Mucosa of descending colon (tissue), 3 donors: ENCODE measurements at regions not wholly inside any gene's neighbourhood (a gene's known extent, or its start where the extent isn't known, plus 50 kb on each side); places are given as distances from the start of the nearest gene placed in this dataset.

Source experiments
- ATAC-seq: fragments of 200-7000 bp; cut with Tn5 transposase; one replicate; pipeline ENCODE4 v1.9.1; 2020; ENCODE audit warnings: mild to moderate bottlenecking, moderate library complexity
- DNase-seq, 3 donors: peaks; one replicate each; pipeline ENCODE4 v3.0.0-alpha.2; 2020
- H3K36me3 ChIP-seq: fragments of 200-600 bp; one replicate; pipeline ENCODE4 v1.8.0; 2021; ENCODE audit warnings: low read depth, mild to moderate bottlenecking
- H3K4me1 ChIP-seq: fragments of 200-600 bp; one replicate; pipeline ENCODE4 v1.8.0; 2021; ENCODE audit warnings: low read depth, mild to moderate bottlenecking
- H3K4me3 ChIP-seq: fragments of 200-600 bp; one replicate; pipeline ENCODE4 v1.8.0; 2021; ENCODE audit warnings: mild to moderate bottlenecking
- H3K9me3 ChIP-seq: fragments of 200-600 bp; one replicate; pipeline ENCODE4 v1.8.0; 2021; ENCODE audit warnings: mild to moderate bottlenecking
- intact Hi-C, 2 donors: fragments of 100-400 bp; cut with DNase I in 1 of 2; cut with micrococcal nuclease in 1 of 2; formaldehyde crosslinking; loops; one replicate each; pipeline versions ENCODE4 v1.11.0 to v1.11.1; 2022; cut with DNase I, micrococcal nuclease
- TF ChIP-seq, protein P1 (sequence below): fragments of 200-600 bp; IDR thresholded peaks from one replicate; pipeline ENCODE4 v1.8.0; 2022; ENCODE audit warnings: antibody characterized with exemption, mild to moderate bottlenecking
- donor health status: DM: no; HTN: no; CAD: no; lungs with moderate emphysema.
- donor health status: DM: no; HTN: no; CAD: no.
- donor health status: DM: no; HTN: yes; CAD: no.

GRCh38 chr10:117699436-117700075 is 157.0 kb downstream of the EMX2 start:
- Histone ChIP-seq H3K4me1 (no peaks in the 10 kb centered on the region), H3K36me3 (no peaks in the 10 kb centered on the region), H3K9me3 (no peaks in the 10 kb centered on the region), H3K4me3 (no peak overlapping the region)
- no peak for DNase-seq
- intact Hi-C loops = no loop called here
- no peak for ATAC-seq
- TF ChIP-seq, protein P1, sequence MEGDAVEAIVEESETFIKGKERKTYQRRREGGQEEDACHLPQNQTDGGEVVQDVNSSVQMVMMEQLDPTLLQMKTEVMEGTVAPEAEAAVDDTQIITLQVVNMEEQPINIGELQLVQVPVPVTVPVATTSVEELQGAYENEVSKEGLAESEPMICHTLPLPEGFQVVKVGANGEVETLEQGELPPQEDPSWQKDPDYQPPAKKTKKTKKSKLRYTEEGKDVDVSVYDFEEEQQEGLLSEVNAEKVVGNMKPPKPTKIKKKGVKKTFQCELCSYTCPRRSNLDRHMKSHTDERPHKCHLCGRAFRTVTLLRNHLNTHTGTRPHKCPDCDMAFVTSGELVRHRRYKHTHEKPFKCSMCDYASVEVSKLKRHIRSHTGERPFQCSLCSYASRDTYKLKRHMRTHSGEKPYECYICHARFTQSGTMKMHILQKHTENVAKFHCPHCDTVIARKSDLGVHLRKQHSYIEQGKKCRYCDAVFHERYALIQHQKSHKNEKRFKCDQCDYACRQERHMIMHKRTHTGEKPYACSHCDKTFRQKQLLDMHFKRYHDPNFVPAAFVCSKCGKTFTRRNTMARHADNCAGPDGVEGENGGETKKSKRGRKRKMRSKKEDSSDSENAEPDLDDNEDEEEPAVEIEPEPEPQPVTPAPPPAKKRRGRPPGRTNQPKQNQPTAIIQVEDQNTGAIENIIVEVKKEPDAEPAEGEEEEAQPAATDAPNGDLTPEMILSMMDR = no peak

GRCh38 chr10:117710181-117710798 is 167.7 kb downstream of the EMX2 start:
- Histone ChIP-seq H3K36me3 (no peaks in the 10 kb centered on the region), H3K4me1 (no peaks in the 10 kb centered on the region), H3K9me3 (no peaks in the 10 kb centered on the region), H3K4me3 (no peak overlapping the region)
- intact Hi-C loops = no loop called here
- TF ChIP-seq, protein P1 = no peak
- DNase-seq (no peak), ATAC-seq (no peak)

DNA sequence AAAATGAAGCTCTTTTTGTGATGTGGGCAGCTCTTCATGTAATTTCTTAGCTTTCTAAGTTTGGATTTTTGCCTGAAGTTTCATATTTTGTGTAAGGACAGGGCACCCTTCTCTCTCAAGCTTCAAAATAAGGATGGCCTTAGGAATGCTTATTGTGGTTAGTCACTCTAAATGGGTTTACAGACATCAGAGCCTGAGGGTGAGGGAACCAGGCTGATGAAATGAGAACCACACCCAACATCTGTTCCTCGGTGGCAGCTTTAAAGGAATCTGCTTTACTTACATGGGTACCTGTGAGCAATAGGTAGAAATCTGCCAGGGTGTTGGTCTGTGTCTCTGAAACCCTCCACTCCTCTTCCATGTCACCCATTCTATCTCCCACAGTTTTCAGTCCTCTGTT is 174.3 kb downstream of the EMX2 start:
- no peak overlapping the region for H3K4me3 ChIP-seq
- intact Hi-C loops = no loop called here
- H3K36me3 ChIP-seq = no peaks in the 10 kb centered on the region
- TF ChIP-seq, protein P1 = no peak
- H3K4me1 ChIP-seq = no peaks in the 10 kb centered on the region
- H3K9me3 ChIP-seq = no peaks in the 10 kb centered on the region
- no peak for DNase-seq
- ATAC-seq = no peak

GRCh38 chr10:117718986-117719920 is 176.7 kb downstream of the EMX2 start:
- Histone ChIP-seq H3K9me3 (no peaks in the 10 kb centered on the region), H3K4me1 (no peaks in the 10 kb centered on the region), H3K4me3 (no peak overlapping the region), H3K36me3 (no peaks in the 10 kb centered on the region)
- DNase-seq (no peak), ATAC-seq (no peak)
- intact Hi-C loops = no loop called here
- TF ChIP-seq, protein P1 = no peak

DNA sequence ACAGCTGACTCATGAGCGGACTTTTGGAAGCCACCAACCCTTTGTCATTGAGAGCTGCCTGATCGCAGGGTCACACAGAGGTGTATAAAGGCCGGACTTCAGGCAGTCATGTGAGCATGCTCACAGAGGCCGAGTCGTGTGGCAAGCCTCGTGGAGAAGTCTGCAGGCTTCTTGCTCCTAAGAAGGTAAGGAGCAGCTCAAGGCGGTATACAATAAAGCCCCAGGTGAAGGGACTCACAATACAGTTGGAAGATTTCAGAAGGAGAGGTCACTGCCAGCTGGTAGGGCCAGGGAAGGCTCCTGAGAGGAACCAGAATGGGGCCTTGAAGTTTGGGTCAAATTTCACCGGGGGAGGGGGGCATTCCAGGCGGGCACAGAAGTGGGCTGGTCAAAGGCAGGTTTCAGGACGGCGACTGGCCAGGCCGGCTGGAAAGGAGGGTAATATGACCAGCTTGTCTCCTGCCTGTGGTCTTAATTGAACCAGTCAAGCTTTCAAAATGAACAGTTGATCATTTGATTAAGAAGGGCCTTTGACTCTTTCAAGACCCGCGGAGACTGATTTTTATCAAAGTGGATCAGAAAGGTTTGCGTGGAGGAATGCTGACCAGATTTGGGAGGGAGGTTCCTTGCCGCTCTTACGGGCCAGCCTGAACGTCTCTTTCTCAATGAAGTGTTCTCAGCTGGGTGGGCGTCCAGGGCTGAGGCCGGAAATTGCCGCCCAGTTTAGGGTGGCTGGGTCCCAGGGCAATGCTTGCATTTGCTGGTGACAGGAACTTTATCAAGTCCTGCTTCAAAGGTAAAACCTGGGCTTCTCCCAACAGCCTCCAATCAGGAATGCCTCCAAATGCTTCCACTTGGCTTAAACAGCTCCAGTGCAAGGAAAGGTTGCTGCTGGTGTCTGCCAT is 178.6 kb downstream of the EMX2 start:
- H3K36me3 ChIP-seq = no peaks in the 10 kb centered on the region
- TF ChIP-seq, protein P1 = no peak
- DNase-seq (no peak), ATAC-seq (no peak)
- H3K4me1 ChIP-seq = no peaks in the 10 kb centered on the region
- H3K9me3 ChIP-seq = no peaks in the 10 kb centered on the region
- intact Hi-C loops = no loop called here
- H3K4me3 ChIP-seq = no peak overlapping the region
